Neural cell (in vitro differentiated cells): ENCODE measurements at regions not wholly inside any gene's neighbourhood (a gene's known extent, or its start where the extent isn't known, plus 50 kb on each side); places are given as distances from the start of the nearest gene placed in this dataset.

ENCODE experiments used
- CTCF ChIP-seq: fragments of 450-650 bp; IDR thresholded peaks from 2 replicates; pipeline ENCODE4 v1.5.1; 2014; ENCODE audit warnings: antibody characterized with exemption, mild to moderate bottlenecking, moderate library complexity; ENCODE audit not compliant: poor library complexity, severe bottlenecking
- EZH2 ChIP-seq: fragments of 200-600, 300-800 bp; shearing (Covaris generic), sonication (generic); IDR thresholded peaks from 2 replicates; pipeline ENCODE4 v1.6.1; 2014; ENCODE audit warnings: antibody characterized with exemption, low read length, borderline replicate concordance, mild to moderate bottlenecking; ENCODE audit not compliant: insufficient read depth, poor library complexity, severe bottlenecking
- MXI1 ChIP-seq: fragments of 450-650 bp; conservative IDR thresholded peaks from 2 replicates; pipeline ENCODE4 v1.6.1; 2014; ENCODE audit warnings: antibody characterized with exemption, mild to moderate bottlenecking; ENCODE audit not compliant: poor library complexity, severe bottlenecking
- POLR2AphosphoS5 ChIP-seq: IDR thresholded peaks from 2 replicates; pipeline ENCODE4 v1.6.1; 2012
- RAD21 ChIP-seq: fragments of 450-650 bp; conservative IDR thresholded peaks from 2 replicates; pipeline ENCODE4 v1.6.1; 2014; ENCODE audit warnings: antibody characterized with exemption, mild to moderate bottlenecking, moderate library complexity
- REST ChIP-seq: IDR thresholded peaks from 2 replicates; pipeline ENCODE4 v1.6.1; 2012; ENCODE audit warnings: borderline replicate concordance
- SMC3 ChIP-seq: fragments of 450-650 bp; conservative IDR thresholded peaks from 2 replicates; pipeline ENCODE4 v1.6.1; 2014; ENCODE audit warnings: antibody characterized with exemption, mild to moderate bottlenecking, moderate library complexity; ENCODE audit not compliant: poor library complexity
- TAF1 ChIP-seq: IDR thresholded peaks from 2 replicates; pipeline ENCODE4 v1.6.1; 2012; ENCODE audit warnings: low read depth

- TF ChIP-seq SMC3 (no peak), CTCF (no peak), REST (no peak), POLR2AphosphoS5 (no peak), TAF1 (no peak), MXI1 (no peak), RAD21 (no peak), EZH2 (no peak)
Measured at GRCh38 chr6:82785206-82785605, 280.4 kb downstream of the UBE3D start.
